GM12872 (cell line): ENCODE measurements at regions not wholly inside any gene's neighbourhood (a gene's known extent, or its start where the extent isn't known, plus 50 kb on each side); places are given as distances from the start of the nearest gene placed in this dataset.

ENCODE experiments used
- TF ChIP-seq, protein P1 (sequence below): IDR thresholded peaks from 3 replicates; pipeline ENCODE4 v1.5.1; 2011; ENCODE audit warnings: low read depth, mild to moderate bottlenecking, low read length, moderate library complexity; ENCODE audit not compliant: insufficient read depth

DNA sequence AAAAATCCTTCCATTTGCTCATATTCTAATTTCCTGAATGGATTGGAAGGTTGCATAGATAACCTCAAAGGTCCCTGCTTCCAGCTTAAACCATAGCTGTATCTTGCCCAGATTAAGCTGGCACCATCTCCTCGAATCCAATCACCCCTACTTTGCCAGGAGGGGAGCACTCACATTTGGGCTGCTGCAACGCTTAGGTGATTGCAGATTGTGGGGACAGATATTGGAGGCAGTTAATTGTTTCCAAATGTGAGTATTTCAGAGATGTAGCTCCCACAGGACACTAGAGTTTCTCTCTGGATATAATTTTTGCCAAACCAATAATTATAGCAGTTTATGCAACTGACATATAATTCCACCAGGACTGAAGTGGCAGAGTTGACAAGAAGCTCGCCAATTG lies 53.5 kb upstream of the ACSL1 start:
- TF ChIP-seq, protein P1, sequence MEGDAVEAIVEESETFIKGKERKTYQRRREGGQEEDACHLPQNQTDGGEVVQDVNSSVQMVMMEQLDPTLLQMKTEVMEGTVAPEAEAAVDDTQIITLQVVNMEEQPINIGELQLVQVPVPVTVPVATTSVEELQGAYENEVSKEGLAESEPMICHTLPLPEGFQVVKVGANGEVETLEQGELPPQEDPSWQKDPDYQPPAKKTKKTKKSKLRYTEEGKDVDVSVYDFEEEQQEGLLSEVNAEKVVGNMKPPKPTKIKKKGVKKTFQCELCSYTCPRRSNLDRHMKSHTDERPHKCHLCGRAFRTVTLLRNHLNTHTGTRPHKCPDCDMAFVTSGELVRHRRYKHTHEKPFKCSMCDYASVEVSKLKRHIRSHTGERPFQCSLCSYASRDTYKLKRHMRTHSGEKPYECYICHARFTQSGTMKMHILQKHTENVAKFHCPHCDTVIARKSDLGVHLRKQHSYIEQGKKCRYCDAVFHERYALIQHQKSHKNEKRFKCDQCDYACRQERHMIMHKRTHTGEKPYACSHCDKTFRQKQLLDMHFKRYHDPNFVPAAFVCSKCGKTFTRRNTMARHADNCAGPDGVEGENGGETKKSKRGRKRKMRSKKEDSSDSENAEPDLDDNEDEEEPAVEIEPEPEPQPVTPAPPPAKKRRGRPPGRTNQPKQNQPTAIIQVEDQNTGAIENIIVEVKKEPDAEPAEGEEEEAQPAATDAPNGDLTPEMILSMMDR, result no peak

DNA sequence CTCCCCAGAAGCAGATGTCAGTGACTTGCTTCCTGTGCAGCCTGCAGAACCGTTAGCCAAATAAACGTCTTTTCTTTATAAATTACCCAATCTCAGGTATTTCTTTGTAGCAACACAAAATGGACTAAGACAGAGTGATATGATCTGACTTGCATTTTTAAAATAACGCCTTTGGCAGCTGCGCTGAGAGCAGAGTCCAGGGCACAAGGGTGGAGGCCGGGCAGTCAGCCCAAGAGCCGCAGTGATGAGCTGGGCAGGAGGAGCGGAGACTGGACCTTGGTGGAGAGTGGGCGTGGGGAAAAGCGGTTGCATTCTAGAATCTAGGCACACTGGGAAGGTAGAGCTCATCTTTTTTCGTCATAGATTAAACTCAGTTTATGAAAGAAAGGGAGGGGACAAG lies 56.5 kb upstream of the ACSL1 start:
- TF ChIP-seq, protein P1, result no peak

DNA sequence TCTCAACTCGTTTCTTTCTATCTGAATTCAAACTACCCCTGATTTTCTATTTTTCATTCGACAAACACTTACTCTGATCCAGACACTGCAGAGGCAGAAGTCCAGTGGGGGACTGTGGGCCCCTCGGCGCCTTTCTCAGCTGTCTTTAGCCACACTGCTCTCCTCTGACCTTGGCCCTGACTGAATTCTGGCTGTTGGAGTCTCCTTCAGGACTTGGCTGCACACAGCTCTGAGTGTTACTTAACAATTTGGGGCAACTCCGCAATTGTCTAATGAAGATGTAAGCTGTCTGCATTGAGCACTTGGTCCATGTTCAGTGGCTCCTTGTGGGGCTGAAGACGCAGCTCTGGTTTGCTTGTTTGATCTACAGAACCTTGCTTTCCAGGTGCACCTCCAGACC lies 57.3 kb upstream of the ACSL1 start:
- TF ChIP-seq, protein P1, result no peak

DNA sequence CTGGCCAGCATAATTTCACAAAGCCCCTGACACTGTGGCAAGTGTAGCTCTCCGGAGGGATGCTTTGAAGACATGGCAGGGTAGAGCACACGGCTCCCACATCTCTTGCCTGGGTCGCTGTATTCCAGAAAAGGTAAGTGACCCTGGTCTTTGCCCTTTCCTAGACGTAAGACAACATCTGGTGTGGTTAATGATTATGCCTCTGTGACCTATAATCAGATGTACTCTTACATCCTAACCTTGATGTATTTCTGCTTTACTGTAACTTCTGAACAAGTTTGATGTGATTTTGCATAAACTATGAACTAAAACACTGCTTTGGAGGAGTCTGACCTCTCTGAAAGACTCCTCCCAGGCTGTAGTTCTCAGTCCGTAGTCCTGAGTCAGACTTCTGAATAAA lies 59.1 kb upstream of the ACSL1 start:
- TF ChIP-seq, protein P1, result no peak

DNA sequence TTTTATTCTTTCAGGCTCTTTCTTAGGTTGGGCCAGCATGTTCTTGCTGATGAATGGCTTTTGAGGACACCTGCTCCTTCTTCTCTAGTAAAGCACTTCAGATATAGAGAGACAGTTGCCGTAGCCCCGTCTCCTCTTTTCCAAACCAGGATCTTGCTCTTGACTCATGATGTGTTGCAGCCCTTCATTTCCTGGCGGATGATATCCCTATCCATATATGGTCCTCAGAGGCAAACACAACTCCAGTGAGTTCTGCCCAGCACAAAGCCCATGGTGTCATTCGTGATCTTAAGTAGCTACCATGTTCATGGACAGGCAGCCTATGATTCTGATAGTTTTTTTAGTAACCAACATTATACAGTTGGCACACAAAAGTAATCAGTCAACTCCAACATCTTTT lies 59.8 kb upstream of the ACSL1 start:
- TF ChIP-seq, protein P1, result no peak

DNA sequence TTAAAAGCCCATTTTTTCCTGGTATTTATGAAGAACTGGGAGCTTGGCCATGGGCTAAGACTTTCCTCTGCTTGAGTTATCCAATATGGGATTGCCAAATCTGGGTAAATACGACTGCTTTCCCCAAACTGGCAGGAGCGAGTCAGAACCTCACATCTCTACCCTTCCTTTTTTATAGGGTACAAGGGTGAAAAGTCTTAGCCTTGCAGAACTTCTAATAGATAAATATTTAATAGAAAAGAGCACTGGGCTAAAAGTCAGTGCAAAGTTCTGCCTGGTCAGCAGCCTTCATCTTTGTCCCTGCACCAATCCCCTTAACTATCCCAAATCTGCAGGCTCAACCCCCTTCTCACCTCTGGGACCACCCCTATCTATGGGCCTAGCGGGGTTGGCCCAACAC lies 61.6 kb upstream of the ACSL1 start:
- TF ChIP-seq, protein P1, result no peak

DNA sequence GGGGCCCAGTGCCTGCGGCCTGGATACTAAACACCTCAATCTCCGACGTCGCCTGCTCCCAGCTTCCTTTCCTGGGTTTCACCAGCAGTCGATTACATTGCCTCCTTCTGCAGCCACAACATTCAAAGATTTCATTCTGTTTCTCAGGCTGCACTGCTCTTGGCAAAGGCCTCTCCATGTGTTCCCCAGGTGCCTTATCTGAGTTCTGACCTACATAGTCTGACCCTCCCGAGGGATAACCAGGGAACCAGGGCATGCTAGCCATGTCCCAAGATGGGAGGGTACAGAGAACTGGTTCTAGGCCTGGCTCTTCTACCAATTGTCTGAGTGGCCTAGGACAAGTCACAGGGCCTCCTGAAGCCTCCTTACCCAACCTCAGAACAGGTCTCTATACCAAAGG lies 62.2 kb upstream of the ACSL1 start:
- TF ChIP-seq, protein P1, result no peak

DNA sequence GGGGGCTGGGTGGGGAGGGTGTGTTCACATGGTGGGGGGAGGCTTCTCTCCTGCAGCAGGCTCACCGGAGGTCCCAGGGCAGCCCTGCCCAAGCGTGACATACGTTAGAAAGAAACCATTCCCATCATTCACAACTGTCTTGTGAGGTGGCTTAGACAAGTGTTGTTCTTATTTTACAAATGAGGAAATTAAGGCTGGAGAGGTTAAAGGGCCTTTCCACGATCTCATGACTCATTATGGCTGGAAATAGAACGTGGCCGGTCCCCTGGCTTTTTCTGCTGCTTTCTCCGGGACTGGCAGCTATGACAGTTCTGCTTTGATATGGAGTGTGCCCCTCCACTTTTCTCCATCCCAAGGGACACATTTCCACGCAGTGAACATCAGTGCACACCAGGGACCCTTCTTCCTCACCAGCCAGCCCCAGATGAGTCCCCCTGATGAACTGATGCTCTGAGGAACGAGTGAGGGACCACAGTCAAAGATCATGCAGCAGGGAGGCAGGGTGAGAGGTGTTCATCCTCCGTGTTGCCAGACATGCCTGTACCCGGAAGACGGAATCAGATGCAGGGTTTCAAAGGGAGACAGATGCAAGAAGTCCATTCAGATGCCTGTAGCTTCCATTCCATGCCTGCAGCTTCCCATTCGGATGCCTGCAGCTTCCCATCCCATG lies 64.0 kb upstream of the ACSL1 start:
- TF ChIP-seq, protein P1, result no peak
